Liver (tissue), 8 donors: ENCODE measurements at regions not wholly inside any gene's neighbourhood (a gene's known extent, or its start where the extent isn't known, plus 50 kb on each side); places are given as distances from the start of the nearest gene placed in this dataset.

Experiments used
- DNase-seq: peaks from one replicate; pipeline ENCODE4 v3.0.0-alpha.2; 2017; ENCODE audit warnings: low spot score
- H3K27ac ChIP-seq, 2 donors: one replicate each; pipeline ENCODE4 v1.7.0; 2013; ENCODE audit warnings: inconsistent platforms in 2 of 2, low read length in 2 of 2, control low read depth in 1 of 2, low read depth in 1 of 2, mild to moderate bottlenecking in 1 of 2
- H3K27me3 ChIP-seq, 4 donors: one replicate each; pipeline versions ENCODE4 v1.6.1 to v1.7.0; 2013; ENCODE audit warnings: low read length in 3 of 4, inconsistent platforms in 1 of 4, mild to moderate bottlenecking in 1 of 4, moderate library complexity in 1 of 4; ENCODE audit not compliant: control insufficient read depth in 4 of 4, insufficient read depth in 4 of 4
- H3K36me3 ChIP-seq, 4 donors: one replicate each; pipeline versions ENCODE4 v1.6.1 to v1.7.0; 2013; ENCODE audit warnings: low read length in 3 of 4, mild to moderate bottlenecking in 3 of 4, low read depth in 1 of 4, moderate library complexity in 1 of 4; ENCODE audit not compliant: control insufficient read depth in 4 of 4, insufficient read depth in 3 of 4
- H3K4me1 ChIP-seq, 4 donors: one replicate each; pipeline versions ENCODE4 v1.6.1 to v1.7.0; 2013; ENCODE audit warnings: low read length in 3 of 4, mild to moderate bottlenecking in 3 of 4, moderate library complexity in 1 of 4; ENCODE audit not compliant: control insufficient read depth in 4 of 4, insufficient read depth in 4 of 4
- H3K4me3 ChIP-seq, 3 donors: one replicate each; pipeline versions ENCODE4 v1.6.1 to v1.7.0; 2013; ENCODE audit warnings: low read length in 3 of 3, control low read depth in 1 of 3, low read depth in 1 of 3, mild to moderate bottlenecking in 1 of 3
- H3K9ac ChIP-seq, 2 donors: one replicate each; pipeline ENCODE4 v1.7.0; 2013; ENCODE audit warnings: low read length in 2 of 2, mild to moderate bottlenecking in 2 of 2, moderate library complexity in 2 of 2, control low read depth in 1 of 2, low read depth in 1 of 2
- H3K9me3 ChIP-seq, 4 donors: one replicate each; pipeline versions ENCODE4 v1.6.1 to v1.7.0; 2013; ENCODE audit warnings: low read length in 3 of 4; ENCODE audit not compliant: control insufficient read depth in 4 of 4
- ATF3 ChIP-seq: IDR thresholded peaks from 2 replicates; pipeline ENCODE4 v1.6.1; 2016; ENCODE audit warnings: antibody characterized with exemption
- EGR1 ChIP-seq, 2 donors: IDR thresholded peaks; 2 replicates each; pipeline ENCODE4 v1.6.1; 2016 to 2018; ENCODE audit warnings: antibody characterized with exemption in 2 of 2, low read depth in 2 of 2
- FOXA1 ChIP-seq: IDR thresholded peaks from 2 replicates; pipeline ENCODE4 v1.6.1; 2016; ENCODE audit warnings: antibody characterized with exemption
- GABPA ChIP-seq, 2 donors: IDR thresholded peaks in 1 of 2; conservative IDR thresholded peaks in 1 of 2; 2 replicates each; pipeline ENCODE4 v1.6.1; 2016; ENCODE audit warnings: antibody characterized with exemption in 2 of 2, mild to moderate bottlenecking in 1 of 2, moderate library complexity in 1 of 2
- HNF4A ChIP-seq, 2 donors: conservative IDR thresholded peaks; 2 replicates each; pipeline ENCODE4 v1.6.1; 2016; ENCODE audit warnings: antibody characterized with exemption in 2 of 2, mild to moderate bottlenecking in 2 of 2
- HNF4G ChIP-seq: IDR thresholded peaks from 2 replicates; pipeline ENCODE4 v1.6.1; 2016; ENCODE audit warnings: antibody characterized with exemption
- JUND ChIP-seq, 2 donors: IDR thresholded peaks; 2 replicates each; pipeline ENCODE4 v1.6.1; 2016; ENCODE audit warnings: antibody characterized with exemption in 2 of 2
- MAX ChIP-seq: IDR thresholded peaks from 2 replicates; pipeline ENCODE4 v1.6.1; 2016; ENCODE audit warnings: antibody characterized with exemption
- NR2F2 ChIP-seq: IDR thresholded peaks from 2 replicates; pipeline ENCODE4 v1.6.1; 2016; ENCODE audit warnings: antibody characterized with exemption
- RAD21 ChIP-seq, 2 donors: IDR thresholded peaks; 2 replicates each; pipeline ENCODE4 v1.6.1; 2016; ENCODE audit warnings: antibody characterized with exemption in 2 of 2, mild to moderate bottlenecking in 2 of 2
- RXRA ChIP-seq, 2 donors: IDR thresholded peaks; 2 replicates each; pipeline ENCODE4 v1.6.1; 2017 to 2018; ENCODE audit warnings: antibody characterized with exemption in 2 of 2, mild to moderate bottlenecking in 1 of 2
- SP1 ChIP-seq: IDR thresholded peaks from 2 replicates; pipeline ENCODE4 v1.6.1; 2018; ENCODE audit warnings: antibody characterized with exemption, mild to moderate bottlenecking
- TAF1 ChIP-seq: conservative IDR thresholded peaks from 2 replicates; pipeline ENCODE4 v1.6.1; 2016; ENCODE audit warnings: antibody characterized with exemption, mild to moderate bottlenecking
- YY1 ChIP-seq: IDR thresholded peaks from 2 replicates; pipeline ENCODE4 v1.6.1; 2016; ENCODE audit warnings: antibody characterized with exemption, mild to moderate bottlenecking
- ZBTB33 ChIP-seq: IDR thresholded peaks from 2 replicates; pipeline ENCODE4 v1.6.1; 2016; ENCODE audit warnings: antibody characterized with exemption
- WGBS: extraction: QIAGEN DNeasy Blood & Tissue Kit; methylation state at CpG from one replicate; pipeline ENCODE4 v1.1.7; 2013; 5-methylcytosine and 5-hydroxymethylcytosine counted together
- TF ChIP-seq, protein P1 (sequence below): IDR thresholded peaks from 2 replicates; pipeline ENCODE4 v1.6.1; 2016; ENCODE audit warnings: antibody characterized with exemption, mild to moderate bottlenecking
- TF ChIP-seq, protein P2 (sequence below): fragments of 150-350 bp; IDR thresholded peaks from 2 replicates; pipeline ENCODE4 v1.5.1; 2017; ENCODE audit warnings: improper control_type of control experiment, low read depth, low read length; ENCODE audit not compliant: missing input control
- donor health status: healthy.
- donor health status: healthy.
- donor health status: healthy.
- donor health status: healthy.
- donor health status: healthy.

- TF ChIP-seq, protein P1, sequence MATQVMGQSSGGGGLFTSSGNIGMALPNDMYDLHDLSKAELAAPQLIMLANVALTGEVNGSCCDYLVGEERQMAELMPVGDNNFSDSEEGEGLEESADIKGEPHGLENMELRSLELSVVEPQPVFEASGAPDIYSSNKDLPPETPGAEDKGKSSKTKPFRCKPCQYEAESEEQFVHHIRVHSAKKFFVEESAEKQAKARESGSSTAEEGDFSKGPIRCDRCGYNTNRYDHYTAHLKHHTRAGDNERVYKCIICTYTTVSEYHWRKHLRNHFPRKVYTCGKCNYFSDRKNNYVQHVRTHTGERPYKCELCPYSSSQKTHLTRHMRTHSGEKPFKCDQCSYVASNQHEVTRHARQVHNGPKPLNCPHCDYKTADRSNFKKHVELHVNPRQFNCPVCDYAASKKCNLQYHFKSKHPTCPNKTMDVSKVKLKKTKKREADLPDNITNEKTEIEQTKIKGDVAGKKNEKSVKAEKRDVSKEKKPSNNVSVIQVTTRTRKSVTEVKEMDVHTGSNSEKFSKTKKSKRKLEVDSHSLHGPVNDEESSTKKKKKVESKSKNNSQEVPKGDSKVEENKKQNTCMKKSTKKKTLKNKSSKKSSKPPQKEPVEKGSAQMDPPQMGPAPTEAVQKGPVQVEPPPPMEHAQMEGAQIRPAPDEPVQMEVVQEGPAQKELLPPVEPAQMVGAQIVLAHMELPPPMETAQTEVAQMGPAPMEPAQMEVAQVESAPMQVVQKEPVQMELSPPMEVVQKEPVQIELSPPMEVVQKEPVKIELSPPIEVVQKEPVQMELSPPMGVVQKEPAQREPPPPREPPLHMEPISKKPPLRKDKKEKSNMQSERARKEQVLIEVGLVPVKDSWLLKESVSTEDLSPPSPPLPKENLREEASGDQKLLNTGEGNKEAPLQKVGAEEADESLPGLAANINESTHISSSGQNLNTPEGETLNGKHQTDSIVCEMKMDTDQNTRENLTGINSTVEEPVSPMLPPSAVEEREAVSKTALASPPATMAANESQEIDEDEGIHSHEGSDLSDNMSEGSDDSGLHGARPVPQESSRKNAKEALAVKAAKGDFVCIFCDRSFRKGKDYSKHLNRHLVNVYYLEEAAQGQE, result no peak
- TF ChIP-seq HNF4G, result no peak
- TF ChIP-seq MAX, result no peak
- TF ChIP-seq YY1, result no peak
- no peak for TF ChIP-seq EGR1 (IDR thresholded peaks at IDR 0.05; ENCODE audit: low read depth in 2 of 2)
- no peak for TF ChIP-seq SP1
Measured at GRCh38 chr17:52395308-52395707, 236.8 kb upstream of the CA10 start (continued).

GRCh38 chr17:52390422-52390821 lies 231.9 kb upstream of the CA10 start:
- Histone ChIP-seq H3K27ac (no peak overlapping the region), H3K4me1 (no peaks in the 10 kb centered on the region), H3K27me3 (peaks cover 0 to 9% (median 7%) of the 10 kb centered on the region in 4 donors), H3K36me3 (no peaks in the 10 kb centered on the region), H3K4me3 (no peak overlapping the region), H3K9ac (no peak overlapping the region), H3K9me3 (no peaks in the 10 kb centered on the region)
- 92% methylated on average over 1 of the region's 1 CpG for WGBS
- no peak for TF ChIP-seq FOXA1
- TF ChIP-seq TAF1, result no peak
- no peak for TF ChIP-seq ZBTB33
- TF ChIP-seq YY1, result no peak
- TF ChIP-seq RXRA (IDR thresholded peaks at IDR 0.05), result no peak
- no peak for TF ChIP-seq JUND (IDR thresholded peaks at IDR 0.05)
- no peak for TF ChIP-seq RAD21 (IDR thresholded peaks at IDR 0.05)
- no peak for TF ChIP-seq GABPA (IDR thresholded peaks at IDR 0.05 in 1 of 2, conservative IDR thresholded peaks at IDR 0.05 in 1 of 2)
- TF ChIP-seq ATF3, result no peak
- no peak for TF ChIP-seq MAX
- no peak for TF ChIP-seq EGR1 (IDR thresholded peaks at IDR 0.05; ENCODE audit: low read depth in 2 of 2)
- TF ChIP-seq HNF4A (conservative IDR thresholded peaks at IDR 0.05), result no peak
- TF ChIP-seq HNF4G, result no peak
- TF ChIP-seq, protein P2, sequence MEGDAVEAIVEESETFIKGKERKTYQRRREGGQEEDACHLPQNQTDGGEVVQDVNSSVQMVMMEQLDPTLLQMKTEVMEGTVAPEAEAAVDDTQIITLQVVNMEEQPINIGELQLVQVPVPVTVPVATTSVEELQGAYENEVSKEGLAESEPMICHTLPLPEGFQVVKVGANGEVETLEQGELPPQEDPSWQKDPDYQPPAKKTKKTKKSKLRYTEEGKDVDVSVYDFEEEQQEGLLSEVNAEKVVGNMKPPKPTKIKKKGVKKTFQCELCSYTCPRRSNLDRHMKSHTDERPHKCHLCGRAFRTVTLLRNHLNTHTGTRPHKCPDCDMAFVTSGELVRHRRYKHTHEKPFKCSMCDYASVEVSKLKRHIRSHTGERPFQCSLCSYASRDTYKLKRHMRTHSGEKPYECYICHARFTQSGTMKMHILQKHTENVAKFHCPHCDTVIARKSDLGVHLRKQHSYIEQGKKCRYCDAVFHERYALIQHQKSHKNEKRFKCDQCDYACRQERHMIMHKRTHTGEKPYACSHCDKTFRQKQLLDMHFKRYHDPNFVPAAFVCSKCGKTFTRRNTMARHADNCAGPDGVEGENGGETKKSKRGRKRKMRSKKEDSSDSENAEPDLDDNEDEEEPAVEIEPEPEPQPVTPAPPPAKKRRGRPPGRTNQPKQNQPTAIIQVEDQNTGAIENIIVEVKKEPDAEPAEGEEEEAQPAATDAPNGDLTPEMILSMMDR, result no peak
- TF ChIP-seq NR2F2, result no peak
- no peak for DNase-seq
